HUES64 (cell line): ENCODE measurements at regions not wholly inside any gene's neighbourhood (a gene's known extent, or its start where the extent isn't known, plus 50 kb on each side); places are given as distances from the start of the nearest gene placed in this dataset.
"Not testable (repeated sequence)": the region's sequence is repeated elsewhere in the genome, so short reads cannot be mapped to it uniquely, and the experiment has no call there.

Experiments used
- H3K27ac ChIP-seq: 2 replicates; pipeline ENCODE4 v1.7.0; 2013; ENCODE audit warnings: low read depth, low read length, inconsistent platforms
- H3K27me3 ChIP-seq: 2 replicates; pipeline ENCODE4 v1.6.1; 2013; ENCODE audit warnings: mild to moderate bottlenecking, low read length; ENCODE audit not compliant: insufficient read depth
- H3K36me3 ChIP-seq: 2 replicates; pipeline ENCODE4 v1.6.1; 2013; ENCODE audit warnings: mild to moderate bottlenecking, low read length; ENCODE audit not compliant: insufficient read depth
- H3K4me1 ChIP-seq: 2 replicates; pipeline ENCODE4 v1.6.1; 2013; ENCODE audit warnings: mild to moderate bottlenecking, low read length, moderate library complexity; ENCODE audit not compliant: insufficient read depth
- H3K4me3 ChIP-seq: 2 replicates; pipeline ENCODE4 v1.5.1; 2013; ENCODE audit warnings: mild to moderate bottlenecking, low read length, moderate library complexity
- H3K9ac ChIP-seq: 2 replicates; pipeline ENCODE4 v1.6.1; 2013; ENCODE audit warnings: mild to moderate bottlenecking, low read depth, low read length
- H3K9me3 ChIP-seq: 2 replicates; pipeline ENCODE4 v1.6.1; 2013; ENCODE audit warnings: low read depth, low read length; ENCODE audit not compliant: insufficient read depth
- whole genome bisulfite sequencing: fragments of 150-250, 120-280 bp; methylation state at CpG from one replicate; pipeline ENCODE4 v1.1.7; 2013; ENCODE audit warnings: missing lambda C conversion rate; 5-methylcytosine and 5-hydroxymethylcytosine counted together

DNA sequence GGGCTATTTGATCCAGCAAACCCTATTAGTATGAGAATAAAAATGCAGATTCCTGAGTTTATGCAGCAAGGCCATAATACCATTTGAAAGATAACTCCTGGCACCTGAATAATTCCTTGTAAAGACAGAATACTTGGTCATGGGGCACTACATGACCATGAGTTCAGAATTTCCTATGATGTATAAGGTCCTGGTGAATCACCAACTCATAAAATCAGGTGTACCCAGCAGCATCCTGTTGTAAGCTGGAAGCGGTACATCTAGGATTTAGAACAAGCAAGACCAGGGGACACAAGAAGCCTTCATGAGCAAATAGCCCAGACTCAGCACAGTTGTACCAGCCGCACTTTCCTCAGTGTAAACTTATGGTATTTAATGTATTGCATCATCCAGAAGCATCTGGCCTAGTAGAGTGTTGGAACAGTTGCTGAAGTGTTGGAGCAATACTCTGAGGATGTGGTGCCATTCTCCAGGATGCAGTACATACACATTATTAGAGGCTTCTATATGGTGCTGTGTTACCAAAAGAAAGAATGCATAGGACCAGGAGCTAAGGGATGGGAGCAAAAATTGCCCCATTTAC, 233.4 kb downstream of the SQOR start:
- WGBS: 90% methylated on average over 2 of the region's 2 CpGs
- Histone ChIP-seq H3K36me3 (no peaks in the 10 kb centered on the region), H3K27ac (no peak overlapping the region), H3K4me1 (no peaks in the 10 kb centered on the region; the same call in 1 of the 2 replicates), H3K9me3 (no peaks in the 10 kb centered on the region), H3K9ac (no peak overlapping the region), H3K4me3 (no peak overlapping the region), H3K27me3 (no peaks in the 10 kb centered on the region)

DNA sequence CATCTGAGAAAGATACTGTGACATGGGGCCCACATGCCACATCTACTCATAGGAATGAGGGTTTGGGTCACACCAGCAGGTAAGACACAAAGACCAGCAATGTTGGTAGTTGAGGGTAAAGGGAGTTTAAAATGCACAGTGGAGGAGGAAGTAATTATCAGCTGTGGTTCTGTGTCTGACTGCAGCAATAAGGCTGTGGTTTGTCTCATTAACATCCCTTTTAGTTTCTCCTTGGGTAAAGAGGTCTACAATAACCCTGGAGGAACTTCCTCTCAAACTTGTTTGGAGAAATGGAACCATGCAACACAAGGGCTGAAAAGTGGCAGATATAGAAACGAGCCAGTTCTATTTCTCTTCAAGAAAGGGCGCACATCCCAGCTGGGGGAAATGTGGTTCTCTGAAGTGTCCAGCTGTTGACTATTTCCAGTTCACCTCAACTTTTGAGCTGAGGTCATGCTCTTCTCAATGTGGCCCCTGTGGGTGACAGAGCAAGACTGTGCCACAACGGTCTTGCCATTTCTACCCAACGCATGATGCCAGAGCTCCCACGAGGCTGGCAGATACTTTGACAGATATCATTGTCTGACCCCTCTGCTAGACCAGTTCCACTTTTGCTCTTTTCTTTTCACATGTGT, 234.3 kb downstream of the SQOR start:
- WGBS: 96% methylated on average over 5 of the region's 5 CpGs
- no peak overlapping the region for H3K9ac ChIP-seq
- no peaks in the 10 kb centered on the region; the same call in 1 of the 2 replicates for H3K4me1 ChIP-seq
- no peaks in the 10 kb centered on the region for H3K27me3 ChIP-seq
- H3K36me3 ChIP-seq: no peaks in the 10 kb centered on the region
- no peak overlapping the region for H3K4me3 ChIP-seq
- no peak overlapping the region for H3K27ac ChIP-seq
- H3K9me3 ChIP-seq: no peaks in the 10 kb centered on the region

GRCh38 chr15:45871121-45871855, 236.5 kb downstream of the SQOR start:
- Histone ChIP-seq H3K9me3 (no peaks in the 10 kb centered on the region), H3K27ac (no peak overlapping the region), H3K9ac (no peak overlapping the region), H3K27me3 (no peaks in the 10 kb centered on the region), H3K36me3 (no peaks in the 10 kb centered on the region), H3K4me1 (no peaks in the 10 kb centered on the region; the same call in 1 of the 2 replicates), H3K4me3 (no peak overlapping the region)
- 79% methylated on average over 3 of the region's 3 CpGs for WGBS

DNA sequence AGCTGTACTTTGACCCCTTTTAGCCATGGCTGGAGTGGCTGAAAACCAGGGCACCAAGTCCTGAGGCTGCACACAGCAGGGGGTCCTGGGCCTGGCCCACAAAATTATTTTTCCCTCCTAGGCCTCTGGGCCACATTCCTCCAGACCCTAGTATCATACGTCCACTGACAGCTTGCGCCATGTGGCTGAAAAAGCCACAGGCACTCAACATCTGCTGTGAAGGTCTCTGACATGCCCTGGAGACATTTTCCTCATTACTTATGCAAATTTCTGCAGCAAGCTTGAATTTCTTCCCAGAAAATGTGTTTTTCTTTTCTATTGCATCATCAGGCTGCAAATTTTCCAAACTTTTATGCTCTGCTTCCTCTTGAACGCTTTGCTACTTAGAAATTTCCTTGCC, 239.0 kb downstream of the SQOR start:
- H3K36me3 ChIP-seq: no peaks in the 10 kb centered on the region
- no peak overlapping the region for H3K27ac ChIP-seq
- no peak overlapping the region for H3K4me3 ChIP-seq
- H3K27me3 ChIP-seq: no peaks in the 10 kb centered on the region
- no peaks in the 10 kb centered on the region for H3K9me3 ChIP-seq
- no peak overlapping the region for H3K9ac ChIP-seq
- WGBS: 96% methylated on average over 3 of the region's 3 CpGs
- no peaks in the 10 kb centered on the region; the same call in 1 of the 2 replicates for H3K4me1 ChIP-seq

GRCh38 chr15:45874566-45874965, 239.7 kb downstream of the SQOR start:
- not testable (repeated sequence) for H3K27ac ChIP-seq, H3K36me3 ChIP-seq, H3K4me1 ChIP-seq, H3K9me3 ChIP-seq, H3K4me3 ChIP-seq, H3K27me3 ChIP-seq, H3K9ac ChIP-seq
- WGBS: 100% methylated on average over 1 of the region's 2 CpGs

GRCh38 chr15:45884289-45884688, 249.5 kb downstream of the SQOR start:
- no peak overlapping the region for H3K27ac ChIP-seq
- no peaks in the 10 kb centered on the region for H3K27me3 ChIP-seq
- H3K4me1 ChIP-seq: no peaks in the 10 kb centered on the region
- 94% methylated on average over 2 of the region's 2 CpGs for WGBS
- no peak overlapping the region for H3K4me3 ChIP-seq
- H3K9ac ChIP-seq: no peak overlapping the region
- H3K9me3 ChIP-seq: no peaks in the 10 kb centered on the region
- H3K36me3 ChIP-seq: no peaks in the 10 kb centered on the region

DNA sequence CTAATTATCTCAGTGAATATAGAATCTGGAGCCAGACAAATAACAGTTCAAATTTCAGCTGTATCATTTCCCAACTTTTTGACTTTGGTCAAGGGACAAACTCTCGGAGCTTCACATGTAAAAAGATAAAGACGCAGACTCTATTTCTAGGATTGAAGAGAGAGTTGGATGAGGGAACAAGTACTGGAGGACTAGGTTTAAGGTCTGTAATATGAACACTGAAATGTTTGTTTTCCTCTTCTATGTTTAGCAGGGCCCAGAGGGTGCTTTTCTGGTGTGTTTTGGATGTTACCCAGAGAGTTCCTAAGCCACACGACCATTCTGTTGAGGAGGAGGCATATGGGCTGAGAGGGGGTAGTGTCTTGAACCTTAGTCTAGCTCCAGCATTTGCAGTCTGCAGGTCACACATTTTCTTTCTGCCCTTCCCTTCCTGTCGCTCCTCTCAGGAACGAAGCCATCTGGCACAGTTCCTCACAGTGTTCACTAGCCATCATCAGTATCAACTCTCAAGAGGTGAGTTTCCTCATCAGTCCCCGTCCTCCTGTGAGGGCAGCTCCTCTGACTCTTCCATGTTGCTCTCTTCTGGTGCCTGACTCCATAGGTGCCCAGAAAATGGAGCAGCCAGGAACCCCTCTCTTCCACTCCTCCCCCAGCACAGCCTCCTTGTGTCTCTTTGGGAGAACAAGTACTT, 250.1 kb downstream of the SQOR start:
- 92% methylated on average over 6 of the region's 6 CpGs for WGBS
- H3K27ac ChIP-seq: no peak overlapping the region
- no peaks in the 10 kb centered on the region for H3K9me3 ChIP-seq

GRCh38 chr15:45885801-45886200, 251.0 kb downstream of the SQOR start:
- Histone ChIP-seq H3K9ac (no peak overlapping the region), H3K4me1 (no peaks in the 10 kb centered on the region), H3K36me3 (no peaks in the 10 kb centered on the region), H3K27me3 (no peaks in the 10 kb centered on the region), H3K9me3 (no peaks in the 10 kb centered on the region), H3K4me3 (no peak overlapping the region), H3K27ac (no peak overlapping the region)
- 96% methylated on average over 21 of the region's 21 CpGs for WGBS

More for the DNA sequence above, 250.1 kb downstream of the SQOR start:
- H3K27me3 ChIP-seq: no peaks in the 10 kb centered on the region
- no peak overlapping the region for H3K4me3 ChIP-seq
- H3K36me3 ChIP-seq: no peaks in the 10 kb centered on the region
- no peak overlapping the region for H3K9ac ChIP-seq
- H3K4me1 ChIP-seq: no peaks in the 10 kb centered on the region

DNA sequence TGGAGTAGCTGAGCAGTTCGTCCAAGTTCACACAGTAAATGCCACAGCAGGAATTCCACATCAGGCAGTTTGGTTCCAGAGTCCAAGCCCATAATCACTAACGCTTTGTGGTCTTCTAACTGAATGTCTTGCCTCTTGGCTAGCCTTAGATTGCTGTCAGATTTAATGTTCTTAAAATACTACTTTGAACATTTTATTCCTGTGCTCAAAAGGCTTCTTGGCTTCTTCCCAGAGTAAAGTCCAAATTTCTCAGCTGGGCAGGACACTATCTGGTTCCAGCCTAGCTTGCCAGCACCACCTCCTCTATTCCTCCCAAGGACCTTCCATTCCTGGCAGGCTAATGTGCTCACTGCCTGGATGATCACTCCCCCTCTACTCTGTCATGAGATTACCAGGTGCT, 256.9 kb downstream of the SQOR start:
- Histone ChIP-seq H3K27me3 (no peaks in the 10 kb centered on the region), H3K36me3 (no peaks in the 10 kb centered on the region), H3K9ac (no peak overlapping the region), H3K9me3 (no peaks in the 10 kb centered on the region), H3K27ac (no peak overlapping the region), H3K4me1 (no peaks in the 10 kb centered on the region), H3K4me3 (no peak overlapping the region)
- WGBS: 95% methylated on average over 2 of the region's 2 CpGs

- no peak overlapping the region for H3K9ac ChIP-seq
- H3K4me3 ChIP-seq: no peak overlapping the region
- 78% methylated on average over 3 of the region's 3 CpGs for WGBS
- H3K36me3 ChIP-seq: no peaks in the 10 kb centered on the region
- H3K27me3 ChIP-seq: no peaks in the 10 kb centered on the region
- no peaks in the 10 kb centered on the region for H3K4me1 ChIP-seq
- H3K27ac ChIP-seq: no peak overlapping the region
- no peaks in the 10 kb centered on the region for H3K9me3 ChIP-seq
These were observed 257.4 kb downstream of the SQOR start for GRCh38 chr15:45892182-45892581.

DNA sequence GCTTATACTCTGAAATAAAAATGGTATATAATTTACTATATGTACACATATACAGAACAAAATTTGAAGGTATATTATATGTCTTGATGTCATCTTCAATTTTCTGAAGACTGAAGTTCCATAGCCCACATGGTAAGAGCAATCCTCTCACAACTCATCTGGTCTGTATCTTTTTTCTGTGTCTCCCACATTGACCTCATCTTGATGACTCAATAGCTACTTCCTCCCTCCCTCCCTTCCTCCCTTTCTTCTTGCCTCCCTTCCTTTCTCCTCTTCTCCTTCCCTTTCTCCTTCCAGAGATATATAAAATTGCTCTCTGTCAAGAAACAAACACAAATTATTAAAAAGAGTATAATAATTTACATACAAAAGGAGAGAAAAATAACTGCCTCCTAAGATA, 268.5 kb downstream of the SQOR start:
- Histone ChIP-seq H3K27me3 (no peaks in the 10 kb centered on the region), H3K9me3 (no peaks in the 10 kb centered on the region), H3K27ac (no peak overlapping the region), H3K36me3 (no peaks in the 10 kb centered on the region), H3K4me3 (no peak overlapping the region), H3K4me1 (no peaks in the 10 kb centered on the region), H3K9ac (no peak overlapping the region)
